Fibroblast of lung (primary cell): ENCODE measurements at regions not wholly inside any gene's neighbourhood (a gene's known extent, or its start where the extent isn't known, plus 50 kb on each side); places are given as distances from the start of the nearest gene placed in this dataset.

Experiments used
- EZH2 ChIP-seq: IDR thresholded peaks from 2 replicates; pipeline ENCODE4 v1.5.1; 2012; ENCODE audit warnings: low read length, control low read depth, mild to moderate bottlenecking; ENCODE audit errors: missing control alignments
- TF ChIP-seq, protein P1 (sequence below), 2 donors: IDR thresholded peaks in 1 of 2; conservative IDR thresholded peaks in 1 of 2; 1 replicate in 1 of 2; 2 replicates in 1 of 2; pipeline ENCODE4 v1.5.1; 2011 to 2012; ENCODE audit warnings: low read length in 2 of 2, control low read depth in 1 of 2, inconsistent platforms in 1 of 2, low read depth in 1 of 2, mild to moderate bottlenecking in 1 of 2

DNA sequence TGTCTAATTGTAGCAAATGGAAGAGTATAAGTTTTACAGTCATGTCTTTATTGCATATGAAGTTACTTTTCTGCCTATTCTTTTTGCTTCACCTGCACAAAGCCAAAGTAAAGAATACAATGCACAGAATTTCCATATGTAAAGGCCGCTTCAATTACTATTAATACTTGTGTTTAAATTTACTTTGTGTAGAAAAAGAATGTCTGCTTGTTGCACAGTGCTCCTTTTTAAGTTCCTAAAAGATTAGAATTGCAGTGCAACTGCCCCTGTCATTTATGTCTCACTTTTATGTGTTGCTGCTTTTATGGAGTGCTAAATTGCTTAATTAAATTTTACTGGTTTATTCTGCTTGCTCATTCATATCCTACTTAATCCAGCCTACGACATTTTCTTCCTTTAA, 830.5 kb downstream of the PDHA2 start:
- TF ChIP-seq, protein P1, sequence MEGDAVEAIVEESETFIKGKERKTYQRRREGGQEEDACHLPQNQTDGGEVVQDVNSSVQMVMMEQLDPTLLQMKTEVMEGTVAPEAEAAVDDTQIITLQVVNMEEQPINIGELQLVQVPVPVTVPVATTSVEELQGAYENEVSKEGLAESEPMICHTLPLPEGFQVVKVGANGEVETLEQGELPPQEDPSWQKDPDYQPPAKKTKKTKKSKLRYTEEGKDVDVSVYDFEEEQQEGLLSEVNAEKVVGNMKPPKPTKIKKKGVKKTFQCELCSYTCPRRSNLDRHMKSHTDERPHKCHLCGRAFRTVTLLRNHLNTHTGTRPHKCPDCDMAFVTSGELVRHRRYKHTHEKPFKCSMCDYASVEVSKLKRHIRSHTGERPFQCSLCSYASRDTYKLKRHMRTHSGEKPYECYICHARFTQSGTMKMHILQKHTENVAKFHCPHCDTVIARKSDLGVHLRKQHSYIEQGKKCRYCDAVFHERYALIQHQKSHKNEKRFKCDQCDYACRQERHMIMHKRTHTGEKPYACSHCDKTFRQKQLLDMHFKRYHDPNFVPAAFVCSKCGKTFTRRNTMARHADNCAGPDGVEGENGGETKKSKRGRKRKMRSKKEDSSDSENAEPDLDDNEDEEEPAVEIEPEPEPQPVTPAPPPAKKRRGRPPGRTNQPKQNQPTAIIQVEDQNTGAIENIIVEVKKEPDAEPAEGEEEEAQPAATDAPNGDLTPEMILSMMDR (conservative IDR thresholded peaks at IDR 0.05 in 1 of 2, IDR thresholded peaks at IDR 0.05 in 1 of 2; ENCODE audit: low read depth in 1 of 2, low read length in 2 of 2): no peak
- no peak for TF ChIP-seq EZH2
